GM12878 (cell line): ENCODE measurements at regions not wholly inside any gene's neighbourhood (a gene's known extent, or its start where the extent isn't known, plus 50 kb on each side); places are given as distances from the start of the nearest gene placed in this dataset.

ENCODE experiments used
- ATAC-seq: fragments of 200-7000 bp; cut with Tn5 transposase; 3 replicates; pipeline ENCODE4 v1.9.1; 2020; ENCODE audit warnings: mild to moderate bottlenecking, moderate library complexity
- BruUV-seq: library from RNA; stranded (reverse); fragments of 400-500 nt; replicated peaks from 2 replicates; lab custom pipeline; 2021; lab: Mats Ljungman, UMichigan
- CTCF ChIA-PET: fragments of 300-600 bp; sonication (Branson Sonifier 250); formaldehyde crosslinking; extraction: SDS; loops from one replicate; lab custom pipeline; 2021; ENCODE audit warnings: inconsistent platforms; lab: Yijun Ruan, JAX
- POLR2A ChIA-PET: fragments of 350-600 bp; formaldehyde crosslinking; extraction: SDS; loops from one replicate; lab custom pipeline; 2021; ENCODE audit warnings: inconsistent platforms; lab: Charles Lee
- RAD21 ChIA-PET: fragments of 300-600 bp; sonication (Branson Sonifier 250); formaldehyde crosslinking; loops from one replicate; lab custom pipeline; 2023; ENCODE audit warnings: antibody characterized with exemption; ENCODE audit not compliant: unreplicated experiment; lab: Charles Lee
- SMC1A ChIA-PET: fragments of 300-600 bp; sonication (Branson Sonifier 250); formaldehyde crosslinking; loops from one replicate; lab custom pipeline; 2023; ENCODE audit not compliant: unreplicated experiment, uncharacterized antibody; lab: Charles Lee
- DNase-seq: peaks from one replicate; pipeline ENCODE4 v3.0.0-alpha.2; 2011; ENCODE audit warnings: low read depth, low spot score
- FAIRE-seq: peaks from 3 replicates; lab custom pipeline; 2011; peaks lifted over from hg19 to GRCh38; lab: Jason Lieb, UNC
- H2AFZ ChIP-seq: 2 replicates; pipeline ENCODE4 v1.6.0; 2011; ENCODE audit warnings: low read depth, low read length, control low read depth; ENCODE audit not compliant: control insufficient read depth
- H3K27ac ChIP-seq: 2 replicates; pipeline ENCODE4 v1.5.1; 2011; ENCODE audit warnings: control low read depth; ENCODE audit not compliant: control insufficient read depth, insufficient read depth
- H3K27me3 ChIP-seq, 2 experiments: replicated peaks in 1 of 2; 2 replicates each; pipeline versions ENCODE4 v1.6.0 to v1.6.1; 2011; ENCODE audit warnings: low read length in 1 of 2; ENCODE audit not compliant: control insufficient read depth in 2 of 2, insufficient read depth in 2 of 2
- H3K36me3 ChIP-seq, 2 experiments: 2 replicates each; pipeline ENCODE4 v1.5.1; 2011; ENCODE audit warnings: low read length in 1 of 2; ENCODE audit not compliant: control insufficient read depth in 2 of 2, insufficient read depth in 2 of 2
- H3K4me1 ChIP-seq: 2 replicates; pipeline ENCODE4 v1.6.1; 2011; ENCODE audit warnings: mild to moderate bottlenecking, low read length, moderate library complexity, mixed read lengths; ENCODE audit not compliant: control insufficient read depth, insufficient read depth
- H3K4me2 ChIP-seq: 2 replicates; pipeline ENCODE4 v1.6.0; 2011; ENCODE audit warnings: control low read depth; ENCODE audit not compliant: control insufficient read depth, insufficient read depth
- H3K4me3 ChIP-seq: fragments of 200-600 bp; sonication (generic); 2 replicates; pipeline ENCODE4 v1.5.1; 2016
- H3K79me2 ChIP-seq: 2 replicates; pipeline ENCODE4 v1.6.0; 2011; ENCODE audit warnings: low read length; ENCODE audit not compliant: control insufficient read depth, insufficient read depth
- H3K9ac ChIP-seq: 2 replicates; pipeline ENCODE4 v1.8.0; 2011; ENCODE audit warnings: low read length, control low read depth, mixed read lengths; ENCODE audit not compliant: control insufficient read depth, insufficient read depth
- H3K9me3 ChIP-seq: replicated peaks from 3 replicates; pipeline ENCODE4 v1.5.1; 2011; ENCODE audit warnings: mild to moderate bottlenecking, low read length; ENCODE audit not compliant: control insufficient read depth, insufficient read depth
- H4K20me1 ChIP-seq: 2 replicates; pipeline ENCODE4 v1.6.0; 2011; ENCODE audit not compliant: control insufficient read depth, insufficient read depth
- CEBPB ChIP-seq, 2 experiments: fragments of 150-350 bp in 1 of 2; IDR thresholded peaks; 2 replicates each; pipeline ENCODE4 v1.6.1; 2012 to 2014; ENCODE audit warnings: low read depth in 2 of 2, low read length in 2 of 2, borderline replicate concordance in 1 of 2, inconsistent platforms in 1 of 2
- CEBPZ ChIP-seq: fragments of 150-350 bp; IDR thresholded peaks from 2 replicates; pipeline ENCODE4 v1.6.1; 2016; ENCODE audit warnings: low read depth, low read length
- CTCF ChIP-seq, 3 experiments: IDR thresholded peaks in 2 of 3; conservative IDR thresholded peaks in 1 of 3; 2 replicates each; pipeline ENCODE4 v1.5.1; 2011; ENCODE audit warnings: low read depth in 3 of 3, low read length in 3 of 3, mild to moderate bottlenecking in 3 of 3, control low read depth in 2 of 3, moderate library complexity in 2 of 3, inconsistent platforms in 1 of 3, mixed read lengths in 1 of 3; ENCODE audit not compliant: control insufficient read depth in 2 of 3, insufficient read depth in 1 of 3; ENCODE audit errors: extremely low read depth in 1 of 3
- GATAD2B ChIP-seq: fragments of 450-650 bp; conservative IDR thresholded peaks from 2 replicates; pipeline ENCODE4 v1.6.1; 2017; ENCODE audit warnings: low read depth, mild to moderate bottlenecking, moderate library complexity
- RELA ChIP-seq: fragments of 450-650 bp; IDR thresholded peaks from 2 replicates; pipeline ENCODE4 v1.8.0; 2014; ENCODE audit warnings: borderline replicate concordance; ENCODE audit not compliant: partially characterized antibody
- ZNF24 ChIP-seq: fragments of 450-650 bp; IDR thresholded peaks from 2 replicates; pipeline ENCODE4 v1.6.1; 2017; ENCODE audit warnings: antibody characterized with exemption, mild to moderate bottlenecking
- ZNF622 ChIP-seq: fragments of 450-650 bp; IDR thresholded peaks from 2 replicates; pipeline ENCODE4 v1.6.1; 2017; ENCODE audit warnings: mild to moderate bottlenecking, inconsistent platforms
- WGBS: methylation state at CpG from one replicate; pipeline ENCODE4 v1.1.6; 2016; ENCODE audit warnings: low lambda C conversion rate; ENCODE audit not compliant: insufficient replicate concordance, insufficient coverage; ENCODE audit errors: missing lambda C conversion rate; 5-methylcytosine and 5-hydroxymethylcytosine counted together
- in situ Hi-C: fragments of 300-500 bp; cut with MboI; formaldehyde crosslinking; loops from 9 replicates; pipeline ENCODE4 v1.14.3; 2018; ENCODE audit warnings: mixed read lengths
- intact Hi-C: fragments of 100-400 bp; cut with micrococcal nuclease; formaldehyde crosslinking; loops from one replicate; pipeline ENCODE4 v1.14.2; 2022; ENCODE audit not compliant: unreplicated experiment

- DNase-seq = no peak
- ChIA-PET RAD21 (no interaction called here), CTCF (no interaction called here), POLR2A (no interaction called here), SMC1A (no interaction called here)
- 19% methylated on average over 17 of the region's 17 CpGs for WGBS
- no peak for TF ChIP-seq RELA
- TF ChIP-seq CEBPB (IDR thresholded peaks at IDR 0.05; ENCODE audit: borderline replicate concordance in 1 of 2, low read depth in 2 of 2, low read length in 2 of 2) = no peak
- no peak for TF ChIP-seq ZNF24
- no peak for TF ChIP-seq CEBPZ
- TF ChIP-seq CTCF (IDR thresholded peaks at IDR 0.05 in 2 of 3, conservative IDR thresholded peaks at IDR 0.05 in 1 of 3; ENCODE audit: control insufficient read depth in 2 of 3, extremely low read depth in 1 of 3, insufficient read depth in 1 of 3, low read depth in 3 of 3, low read length in 3 of 3) = no peak
- TF ChIP-seq ZNF622 = no peak
- TF ChIP-seq GATAD2B = no peak
- Histone ChIP-seq H3K9me3 (no peaks in the 10 kb centered on the region), H3K36me3 (no peaks in the 10 kb centered on the region), H4K20me1 (no peaks in the 10 kb centered on the region), H3K9ac (no peak overlapping the region), H3K79me2 (no peaks in the 10 kb centered on the region), H3K4me3 (no peak overlapping the region), H2AFZ (no peak overlapping the region), H3K4me1 (no peaks in the 10 kb centered on the region), H3K27me3 (no peaks in the 10 kb centered on the region), H3K4me2 (no peak overlapping the region), H3K27ac (no peak overlapping the region)
- in situ Hi-C loops (no loop called here), intact Hi-C loops (no loop called here)
- no TSS peak for BruUV-seq
- no peak for ATAC-seq
- no peak for FAIRE-seq
Measured at GRCh38 chr22:49260681-49261580, 566.7 kb downstream of the BRD1 start.
